Type B pancreatic cell (in vitro differentiated cells): ENCODE measurements at regions not wholly inside any gene's neighbourhood (a gene's known extent, or its start where the extent isn't known, plus 50 kb on each side); places are given as distances from the start of the nearest gene placed in this dataset.

ENCODE experiments used
- DNase-seq: peaks from one replicate; pipeline ENCODE4 v3.0.0; 2021; ENCODE audit warnings: mixed read lengths; ENCODE audit not compliant: unreplicated experiment; ENCODE audit errors: extremely low spot score
- H3K27ac Mint-ChIP-seq: 2 replicates; pipeline ENCODE4 v1.8.0; 2021; ENCODE audit warnings: mild to moderate bottlenecking, mixed read lengths
- H3K27me3 Mint-ChIP-seq: 2 replicates; pipeline ENCODE4 v1.8.0; 2021; ENCODE audit warnings: mixed read lengths
- H3K36me3 Mint-ChIP-seq: 2 replicates; pipeline ENCODE4 v1.8.0; 2021; ENCODE audit warnings: mixed read lengths
- H3K4me1 Mint-ChIP-seq: one replicate; pipeline ENCODE4 v1.8.0; 2021; ENCODE audit warnings: mixed read lengths; ENCODE audit not compliant: unreplicated experiment
- H3K4me3 Mint-ChIP-seq: 2 replicates; pipeline ENCODE4 v1.8.0; 2021; ENCODE audit warnings: mild to moderate bottlenecking, mixed read lengths
- H3K9me3 Mint-ChIP-seq: 2 replicates; pipeline ENCODE4 v1.8.0; 2021; ENCODE audit warnings: mixed read lengths
- CTCF ChIP-seq: fragments of 200-600 bp; sonication (generic); conservative IDR thresholded peaks from 2 replicates; pipeline ENCODE4 v1.5.0; 2021; ENCODE audit warnings: antibody characterized with exemption, mild to moderate bottlenecking

- no peak for DNase-seq
- Mint-ChIP-seq H3K36me3 (no peaks in the 10 kb centered on the region), H3K4me1 (no peaks in the 10 kb centered on the region), H3K27ac (no peak overlapping the region), H3K27me3 (no peaks in the 10 kb centered on the region), H3K9me3 (peaks cover 5% of the 10 kb centered on the region), H3K4me3 (no peak overlapping the region)
- TF ChIP-seq CTCF, result no peak
Observed at GRCh38 chr7:113628948-113629847, 289.6 kb downstream of the PPP1R3A start.

GRCh38 chr7:113625494-113626102, 293.2 kb downstream of the PPP1R3A start:
- DNase-seq, result no peak
- no peak overlapping the region for H3K4me3 Mint-ChIP-seq
- no peaks in the 10 kb centered on the region for H3K36me3 Mint-ChIP-seq
- no peak overlapping the region for H3K27ac Mint-ChIP-seq
- TF ChIP-seq CTCF, result no peak
- H3K27me3 Mint-ChIP-seq, result no peaks in the 10 kb centered on the region
- peaks cover 7% of the 10 kb centered on the region for H3K9me3 Mint-ChIP-seq
- H3K4me1 Mint-ChIP-seq, result no peaks in the 10 kb centered on the region

GRCh38 chr7:113622796-113623195, 296.0 kb downstream of the PPP1R3A start:
- no peak for DNase-seq
- H3K27ac Mint-ChIP-seq, result no peak overlapping the region
- H3K4me1 Mint-ChIP-seq, result no peaks in the 10 kb centered on the region
- H3K4me3 Mint-ChIP-seq, result no peak overlapping the region
- H3K36me3 Mint-ChIP-seq, result no peaks in the 10 kb centered on the region
- peaks cover 13% of the 10 kb centered on the region for H3K9me3 Mint-ChIP-seq
- TF ChIP-seq CTCF, result no peak
- H3K27me3 Mint-ChIP-seq, result no peaks in the 10 kb centered on the region

- Mint-ChIP-seq H3K27ac (no peak overlapping the region), H3K4me1 (no peaks in the 10 kb centered on the region), H3K9me3 (no peaks in the 10 kb centered on the region), H3K36me3 (no peaks in the 10 kb centered on the region), H3K27me3 (no peaks in the 10 kb centered on the region), H3K4me3 (no peak overlapping the region)
- no peak for DNase-seq
- TF ChIP-seq CTCF, result no peak
Observed at GRCh38 chr7:113610572-113610971, 308.2 kb downstream of the PPP1R3A start.

- H3K27me3 Mint-ChIP-seq, result no peaks in the 10 kb centered on the region
- no peak overlapping the region for H3K27ac Mint-ChIP-seq
- no peaks in the 10 kb centered on the region for H3K9me3 Mint-ChIP-seq
- H3K4me1 Mint-ChIP-seq, result no peaks in the 10 kb centered on the region
- no peak for DNase-seq
- no peaks in the 10 kb centered on the region for H3K36me3 Mint-ChIP-seq
- TF ChIP-seq CTCF, result no peak
- H3K4me3 Mint-ChIP-seq, result no peak overlapping the region
Observed at GRCh38 chr7:113608782-113609181, 310.0 kb downstream of the PPP1R3A start.
